Progenitor cell of endocrine pancreas (in vitro differentiated cells): ENCODE measurements at regions not wholly inside any gene's neighbourhood (a gene's known extent, or its start where the extent isn't known, plus 50 kb on each side); places are given as distances from the start of the nearest gene placed in this dataset.
A peak's percentile ranks its signal among the peaks of the same experiment; 100 is the strongest.
"Not testable (repeated sequence)": the region's sequence is repeated elsewhere in the genome, so short reads cannot be mapped to it uniquely, and the experiment has no call there.

Source experiments
- DNase-seq: peaks from one replicate; pipeline ENCODE4 v3.0.0; 2021; ENCODE audit warnings: low spot score; ENCODE audit not compliant: unreplicated experiment
- H3K27ac Mint-ChIP-seq: 2 replicates; pipeline ENCODE4 v1.8.0; 2021; ENCODE audit warnings: mild to moderate bottlenecking, moderate library complexity, mixed read lengths
- H3K27me3 Mint-ChIP-seq: 2 replicates; pipeline ENCODE4 v1.8.0; 2021; ENCODE audit warnings: mixed read lengths
- H3K36me3 Mint-ChIP-seq: 2 replicates; pipeline ENCODE4 v1.8.0; 2022; ENCODE audit warnings: mixed read lengths; ENCODE audit not compliant: insufficient read depth
- H3K4me1 Mint-ChIP-seq: 2 replicates; pipeline ENCODE4 v1.8.0; 2021; ENCODE audit warnings: low read depth, mixed read lengths
- H3K4me3 Mint-ChIP-seq: 2 replicates; pipeline ENCODE4 v1.8.0; 2021; ENCODE audit warnings: low read depth, mild to moderate bottlenecking, moderate library complexity, mixed read lengths
- H3K9me3 Mint-ChIP-seq: 2 replicates; pipeline ENCODE4 v1.8.0; 2021; ENCODE audit warnings: low read depth, mixed read lengths
- TF ChIP-seq, protein P1 (sequence below): fragments of 200-600 bp; sonication (generic); IDR thresholded peaks from one replicate; pipeline ENCODE4 v1.5.0; 2021; ENCODE audit warnings: antibody characterized with exemption, mild to moderate bottlenecking; ENCODE audit not compliant: unreplicated experiment

DNA sequence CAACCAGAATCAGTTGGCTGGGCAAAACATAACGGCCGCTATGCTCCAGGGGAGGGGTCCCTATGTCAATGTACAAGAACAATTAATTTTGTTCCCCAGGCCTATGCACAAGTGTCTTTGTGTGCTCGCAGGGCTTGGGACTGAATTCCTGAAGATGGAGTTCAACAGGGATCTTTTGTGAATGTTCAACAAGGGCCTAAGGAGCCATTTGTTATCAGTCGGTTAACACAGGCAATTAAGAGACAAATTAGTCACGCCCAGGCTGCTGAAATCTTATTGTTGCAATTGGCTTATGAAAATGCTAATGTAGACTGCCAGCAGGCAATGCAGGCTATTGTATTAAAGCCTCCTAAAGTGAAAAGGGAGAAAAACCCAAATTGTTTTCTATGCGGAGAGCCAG, 117.5 kb downstream of the ZNF429 start:
- peaks cover 16% of the 10 kb centered on the region for H3K36me3 Mint-ChIP-seq
- no peak overlapping the region for H3K4me3 Mint-ChIP-seq
- no peaks in the 10 kb centered on the region for H3K27me3 Mint-ChIP-seq
- no peak overlapping the region for H3K27ac Mint-ChIP-seq
- peaks cover 1% of the 10 kb centered on the region for H3K4me1 Mint-ChIP-seq
- TF ChIP-seq, protein P1, sequence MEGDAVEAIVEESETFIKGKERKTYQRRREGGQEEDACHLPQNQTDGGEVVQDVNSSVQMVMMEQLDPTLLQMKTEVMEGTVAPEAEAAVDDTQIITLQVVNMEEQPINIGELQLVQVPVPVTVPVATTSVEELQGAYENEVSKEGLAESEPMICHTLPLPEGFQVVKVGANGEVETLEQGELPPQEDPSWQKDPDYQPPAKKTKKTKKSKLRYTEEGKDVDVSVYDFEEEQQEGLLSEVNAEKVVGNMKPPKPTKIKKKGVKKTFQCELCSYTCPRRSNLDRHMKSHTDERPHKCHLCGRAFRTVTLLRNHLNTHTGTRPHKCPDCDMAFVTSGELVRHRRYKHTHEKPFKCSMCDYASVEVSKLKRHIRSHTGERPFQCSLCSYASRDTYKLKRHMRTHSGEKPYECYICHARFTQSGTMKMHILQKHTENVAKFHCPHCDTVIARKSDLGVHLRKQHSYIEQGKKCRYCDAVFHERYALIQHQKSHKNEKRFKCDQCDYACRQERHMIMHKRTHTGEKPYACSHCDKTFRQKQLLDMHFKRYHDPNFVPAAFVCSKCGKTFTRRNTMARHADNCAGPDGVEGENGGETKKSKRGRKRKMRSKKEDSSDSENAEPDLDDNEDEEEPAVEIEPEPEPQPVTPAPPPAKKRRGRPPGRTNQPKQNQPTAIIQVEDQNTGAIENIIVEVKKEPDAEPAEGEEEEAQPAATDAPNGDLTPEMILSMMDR: no peak
- no peak for DNase-seq
- peaks cover 29% of the 10 kb centered on the region for H3K9me3 Mint-ChIP-seq

DNA sequence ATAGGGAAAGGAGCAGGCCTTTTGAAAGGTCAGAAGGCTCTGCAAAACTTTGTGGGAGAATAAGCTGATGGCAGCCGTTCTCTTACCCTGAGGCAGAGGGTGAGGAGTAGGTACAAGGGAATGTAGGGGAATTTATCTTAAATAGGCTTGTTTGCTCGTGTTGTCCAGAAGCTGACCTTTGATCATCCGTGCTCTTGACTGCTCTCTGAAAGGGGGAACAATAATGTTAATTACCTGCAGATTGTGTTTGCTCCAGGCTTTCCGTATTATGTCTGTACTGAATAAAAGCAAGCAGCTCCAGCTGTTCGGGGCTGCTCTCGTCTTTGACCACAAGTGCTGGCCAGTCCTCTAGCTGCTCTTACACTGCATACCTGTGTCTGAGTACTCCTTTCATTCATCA, 116.3 kb downstream of the ZNF429 start:
- TF ChIP-seq, protein P1: no peak
- Mint-ChIP-seq H3K27ac (no peak overlapping the region), H3K4me3 (no peak overlapping the region), H3K9me3 (peaks cover 28% of the 10 kb centered on the region), H3K4me1 (peaks cover 1% of the 10 kb centered on the region), H3K36me3 (peaks cover 17% of the 10 kb centered on the region), H3K27me3 (no peaks in the 10 kb centered on the region)
- DNase-seq: no peak

DNA sequence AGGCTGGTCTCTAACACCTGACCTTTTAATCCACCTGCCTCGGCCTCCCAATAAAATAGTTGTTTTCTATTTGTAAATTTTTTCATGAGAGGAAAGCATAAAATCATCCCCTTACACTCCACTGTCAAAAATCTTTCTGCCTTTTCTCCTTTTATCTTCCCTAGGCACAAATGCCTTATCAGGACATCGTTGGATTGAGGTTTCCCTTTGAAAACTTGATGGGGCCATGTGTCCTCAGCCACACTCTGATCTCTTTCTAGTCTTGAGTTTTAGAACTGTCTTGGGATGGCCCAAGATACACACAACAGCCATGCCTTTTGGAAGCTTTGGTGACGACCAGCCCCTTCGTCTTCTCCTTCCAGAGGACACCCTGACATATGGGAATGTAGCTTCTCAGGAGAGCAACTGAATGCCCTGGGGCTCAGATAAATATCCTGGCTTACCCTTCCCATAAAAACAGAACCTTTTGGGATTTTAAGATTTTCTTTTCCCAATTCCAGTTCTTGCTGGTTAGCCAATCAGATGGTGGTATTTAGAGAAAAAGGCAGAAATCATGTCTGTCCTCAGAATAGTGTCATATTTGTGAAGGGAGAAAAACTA, 112.4 kb downstream of the ZNF429 start:
- Mint-ChIP-seq H3K4me1 (peaks cover 1% of the 10 kb centered on the region), H3K27me3 (no peaks in the 10 kb centered on the region), H3K36me3 (peaks cover 15% of the 10 kb centered on the region), H3K9me3 (peaks cover 16% of the 10 kb centered on the region), H3K27ac (peak overlapping the region; percentile 8), H3K4me3 (no peak overlapping the region)
- TF ChIP-seq, protein P1: no peak
- no peak for DNase-seq

DNA sequence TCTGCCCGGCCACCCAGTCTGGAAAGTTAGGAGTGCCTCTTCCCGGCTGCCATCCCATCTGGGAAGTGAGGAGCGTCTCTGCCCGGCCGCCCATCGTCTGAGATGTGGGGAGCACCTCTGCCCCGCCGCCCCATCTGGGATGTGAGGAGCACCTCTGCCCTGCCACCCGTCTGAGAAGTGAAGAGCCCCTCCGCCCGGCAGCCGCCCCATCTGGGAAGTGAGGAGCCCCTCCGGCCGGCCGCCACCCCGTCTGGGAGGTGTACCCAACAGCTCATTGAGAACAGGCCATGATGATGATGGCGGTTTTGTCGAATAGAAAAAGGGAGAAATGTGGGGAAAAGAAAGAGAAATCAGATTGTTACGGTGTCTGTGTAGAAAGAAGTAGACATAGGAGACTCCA, 109.4 kb downstream of the ZNF429 start:
- not testable (repeated sequence) for H3K27ac Mint-ChIP-seq, H3K27me3 Mint-ChIP-seq, DNase-seq, H3K4me3 Mint-ChIP-seq
- peaks cover 22% of the 10 kb centered on the region for H3K9me3 Mint-ChIP-seq
- peaks cover 14% of the 10 kb centered on the region for H3K4me1 Mint-ChIP-seq
- H3K36me3 Mint-ChIP-seq: peaks cover 12% of the 10 kb centered on the region

DNA sequence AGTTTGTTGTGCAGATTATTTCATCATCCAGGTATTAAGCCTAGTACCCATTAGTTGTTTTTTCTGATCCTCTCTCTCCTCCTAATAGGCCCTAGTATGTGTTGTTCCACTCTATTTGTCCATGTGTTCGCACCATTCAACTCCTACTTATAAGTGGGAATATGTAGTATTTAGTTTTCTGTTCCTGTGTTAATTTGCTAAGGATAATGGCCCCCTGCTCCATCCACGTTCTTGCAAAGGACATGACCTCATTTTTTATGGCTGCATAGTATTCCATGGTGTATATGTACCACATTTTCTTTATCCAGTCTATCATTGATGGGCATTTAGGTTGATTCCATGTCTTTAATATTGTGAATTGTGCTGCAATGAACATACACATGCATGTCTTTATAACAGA, 107.8 kb downstream of the ZNF429 start:
- H3K4me3 Mint-ChIP-seq, H3K27ac Mint-ChIP-seq, DNase-seq, H3K36me3 Mint-ChIP-seq, H3K27me3 Mint-ChIP-seq: not testable (repeated sequence)
- Mint-ChIP-seq H3K9me3 (peaks cover 19% of the 10 kb centered on the region), H3K4me1 (peaks cover 21% of the 10 kb centered on the region)

DNA sequence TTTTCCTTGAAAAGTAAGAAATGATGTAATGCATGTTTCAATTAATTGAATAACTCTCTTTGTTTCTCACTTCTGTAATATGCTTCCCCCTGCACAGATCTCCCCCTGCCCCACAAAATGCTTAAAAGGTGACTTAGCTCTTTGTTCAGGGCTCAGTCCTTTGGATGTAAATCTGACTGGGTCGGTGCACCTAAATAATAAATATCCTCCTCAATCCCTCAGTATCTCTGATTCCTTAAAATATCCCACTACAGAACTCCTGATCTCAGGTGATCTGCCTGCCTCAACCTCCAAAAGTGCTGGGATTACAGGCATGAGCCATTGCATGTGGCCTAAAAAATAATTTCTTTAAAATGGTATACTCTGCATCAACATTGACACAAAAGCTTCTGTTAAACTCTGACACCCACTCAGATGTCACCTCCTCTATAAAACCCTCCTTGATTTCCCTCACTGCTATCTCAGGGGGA, 107.0 kb downstream of the ZNF429 start:
- Mint-ChIP-seq H3K36me3 (peaks cover 3% of the 10 kb centered on the region), H3K27me3 (no peaks in the 10 kb centered on the region), H3K27ac (peak overlapping the region; percentile 89), H3K9me3 (peaks cover 13% of the 10 kb centered on the region), H3K4me3 (no peak overlapping the region), H3K4me1 (peaks cover 25% of the 10 kb centered on the region)
- no peak for DNase-seq
- TF ChIP-seq, protein P1: no peak
